Type B pancreatic cell (in vitro differentiated cells): ENCODE measurements at regions not wholly inside any gene's neighbourhood (a gene's known extent, or its start where the extent isn't known, plus 50 kb on each side); places are given as distances from the start of the nearest gene placed in this dataset.

Experiments
- DNase-seq: peaks from one replicate; pipeline ENCODE4 v3.0.0; 2021; ENCODE audit warnings: mixed read lengths; ENCODE audit not compliant: unreplicated experiment; ENCODE audit errors: extremely low spot score
- H3K27ac Mint-ChIP-seq: 2 replicates; pipeline ENCODE4 v1.8.0; 2021; ENCODE audit warnings: mild to moderate bottlenecking, mixed read lengths
- H3K27me3 Mint-ChIP-seq: 2 replicates; pipeline ENCODE4 v1.8.0; 2021; ENCODE audit warnings: mixed read lengths
- H3K36me3 Mint-ChIP-seq: 2 replicates; pipeline ENCODE4 v1.8.0; 2021; ENCODE audit warnings: mixed read lengths
- H3K4me1 Mint-ChIP-seq: one replicate; pipeline ENCODE4 v1.8.0; 2021; ENCODE audit warnings: mixed read lengths; ENCODE audit not compliant: unreplicated experiment
- H3K4me3 Mint-ChIP-seq: 2 replicates; pipeline ENCODE4 v1.8.0; 2021; ENCODE audit warnings: mild to moderate bottlenecking, mixed read lengths
- H3K9me3 Mint-ChIP-seq: 2 replicates; pipeline ENCODE4 v1.8.0; 2021; ENCODE audit warnings: mixed read lengths
- TF ChIP-seq, protein P1 (sequence below): fragments of 200-600 bp; sonication (generic); conservative IDR thresholded peaks from 2 replicates; pipeline ENCODE4 v1.5.0; 2021; ENCODE audit warnings: antibody characterized with exemption, mild to moderate bottlenecking

DNA sequence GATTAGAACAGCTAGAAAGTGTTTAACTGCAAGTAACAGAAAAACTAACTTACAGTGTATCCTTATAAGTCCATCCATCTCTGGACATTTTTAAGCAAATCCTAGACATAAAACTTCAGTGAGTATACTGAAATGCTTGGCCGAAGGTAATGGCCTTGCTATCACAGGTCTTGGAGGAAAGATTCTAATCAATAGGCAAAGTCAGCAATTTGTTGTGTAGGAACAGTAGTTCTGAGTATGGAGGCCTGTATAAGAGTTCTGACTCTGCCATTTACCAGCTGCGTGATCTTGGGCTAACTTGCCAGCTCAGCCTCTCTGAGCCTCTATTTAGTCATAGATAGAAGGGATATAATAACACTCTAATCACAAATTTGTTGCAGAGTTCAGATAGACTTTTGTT is 328.1 kb downstream of the IL20RB start:
- H3K4me3 Mint-ChIP-seq = no peak overlapping the region
- H3K4me1 Mint-ChIP-seq = no peaks in the 10 kb centered on the region
- H3K9me3 Mint-ChIP-seq = no peaks in the 10 kb centered on the region
- no peak for DNase-seq
- TF ChIP-seq, protein P1, sequence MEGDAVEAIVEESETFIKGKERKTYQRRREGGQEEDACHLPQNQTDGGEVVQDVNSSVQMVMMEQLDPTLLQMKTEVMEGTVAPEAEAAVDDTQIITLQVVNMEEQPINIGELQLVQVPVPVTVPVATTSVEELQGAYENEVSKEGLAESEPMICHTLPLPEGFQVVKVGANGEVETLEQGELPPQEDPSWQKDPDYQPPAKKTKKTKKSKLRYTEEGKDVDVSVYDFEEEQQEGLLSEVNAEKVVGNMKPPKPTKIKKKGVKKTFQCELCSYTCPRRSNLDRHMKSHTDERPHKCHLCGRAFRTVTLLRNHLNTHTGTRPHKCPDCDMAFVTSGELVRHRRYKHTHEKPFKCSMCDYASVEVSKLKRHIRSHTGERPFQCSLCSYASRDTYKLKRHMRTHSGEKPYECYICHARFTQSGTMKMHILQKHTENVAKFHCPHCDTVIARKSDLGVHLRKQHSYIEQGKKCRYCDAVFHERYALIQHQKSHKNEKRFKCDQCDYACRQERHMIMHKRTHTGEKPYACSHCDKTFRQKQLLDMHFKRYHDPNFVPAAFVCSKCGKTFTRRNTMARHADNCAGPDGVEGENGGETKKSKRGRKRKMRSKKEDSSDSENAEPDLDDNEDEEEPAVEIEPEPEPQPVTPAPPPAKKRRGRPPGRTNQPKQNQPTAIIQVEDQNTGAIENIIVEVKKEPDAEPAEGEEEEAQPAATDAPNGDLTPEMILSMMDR = no peak
- no peak overlapping the region for H3K27ac Mint-ChIP-seq
- H3K36me3 Mint-ChIP-seq = no peaks in the 10 kb centered on the region
- peaks cover 18% of the 10 kb centered on the region for H3K27me3 Mint-ChIP-seq

DNA sequence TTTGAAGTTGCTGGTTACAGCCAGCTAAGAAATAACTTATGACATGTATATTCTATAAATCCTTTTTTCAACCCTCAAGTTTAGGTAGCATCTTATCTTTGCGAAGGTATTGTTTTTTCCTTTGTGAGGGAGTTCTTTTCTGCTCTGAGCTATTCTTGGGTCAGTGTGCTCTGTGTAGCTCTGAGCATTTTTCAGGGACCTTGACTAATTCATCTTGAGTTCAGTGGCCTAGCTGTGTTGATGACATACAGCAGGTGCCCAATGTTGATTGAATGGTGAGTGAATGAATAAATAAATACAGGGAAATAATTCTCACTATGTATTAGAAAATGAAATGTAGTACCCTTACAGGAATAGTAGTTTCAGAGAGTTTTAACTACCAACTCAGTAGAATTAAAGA is 335.3 kb downstream of the IL20RB start:
- H3K27me3 Mint-ChIP-seq = peaks cover 5% of the 10 kb centered on the region
- H3K36me3 Mint-ChIP-seq = no peaks in the 10 kb centered on the region
- TF ChIP-seq, protein P1 = no peak
- no peaks in the 10 kb centered on the region for H3K4me1 Mint-ChIP-seq
- no peaks in the 10 kb centered on the region for H3K9me3 Mint-ChIP-seq
- DNase-seq = no peak
- no peak overlapping the region for H3K4me3 Mint-ChIP-seq
- no peak overlapping the region for H3K27ac Mint-ChIP-seq

DNA sequence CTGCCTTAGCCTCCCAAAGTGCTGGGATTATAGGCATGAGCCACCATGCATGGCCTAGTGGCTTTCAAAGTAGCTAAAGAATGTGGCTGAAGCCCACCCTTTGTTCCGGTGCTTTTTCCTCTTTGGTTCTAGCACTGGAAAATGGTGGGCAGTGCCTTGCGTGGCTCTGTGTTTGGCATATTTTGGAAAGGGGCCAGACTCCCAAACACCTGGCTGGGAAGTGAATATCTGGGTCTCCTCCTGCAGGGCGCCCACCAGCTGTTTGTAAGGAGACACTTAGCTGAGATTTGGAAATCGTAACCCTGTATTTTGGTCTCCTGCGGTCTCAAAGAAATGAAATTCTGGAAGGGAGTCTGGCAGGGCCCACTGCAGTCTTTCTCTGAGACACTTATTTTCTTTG is 336.4 kb downstream of the IL20RB start:
- Mint-ChIP-seq H3K4me1 (no peaks in the 10 kb centered on the region), H3K4me3 (no peak overlapping the region), H3K27ac (no peak overlapping the region), H3K9me3 (no peaks in the 10 kb centered on the region), H3K27me3 (peaks cover 5% of the 10 kb centered on the region), H3K36me3 (no peaks in the 10 kb centered on the region)
- TF ChIP-seq, protein P1 = no peak
- no peak for DNase-seq

DNA sequence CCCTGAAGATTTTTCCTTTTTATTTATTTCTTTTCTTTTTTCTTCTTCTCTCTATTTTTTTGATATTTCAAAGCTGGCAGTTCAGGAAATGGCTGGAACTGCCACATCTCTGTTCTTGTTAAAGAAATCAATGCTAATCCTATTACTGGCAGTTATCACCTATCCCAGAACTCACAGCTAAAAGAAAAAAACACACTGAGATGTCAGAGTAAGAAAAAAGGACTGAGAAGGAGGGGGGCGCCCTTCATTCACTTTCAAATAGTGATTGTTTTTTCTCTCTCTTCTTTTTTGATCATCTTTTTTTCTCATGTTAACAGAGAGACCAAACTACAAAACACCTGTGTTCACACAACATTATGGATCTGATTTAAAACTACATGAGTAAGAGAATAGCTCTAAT is 337.1 kb downstream of the IL20RB start:
- no peaks in the 10 kb centered on the region for H3K9me3 Mint-ChIP-seq
- H3K36me3 Mint-ChIP-seq = no peaks in the 10 kb centered on the region
- peaks cover 5% of the 10 kb centered on the region for H3K27me3 Mint-ChIP-seq
- no peak overlapping the region for H3K27ac Mint-ChIP-seq
- TF ChIP-seq, protein P1 = no peak
- no peak for DNase-seq
- no peak overlapping the region for H3K4me3 Mint-ChIP-seq
- no peaks in the 10 kb centered on the region for H3K4me1 Mint-ChIP-seq

DNA sequence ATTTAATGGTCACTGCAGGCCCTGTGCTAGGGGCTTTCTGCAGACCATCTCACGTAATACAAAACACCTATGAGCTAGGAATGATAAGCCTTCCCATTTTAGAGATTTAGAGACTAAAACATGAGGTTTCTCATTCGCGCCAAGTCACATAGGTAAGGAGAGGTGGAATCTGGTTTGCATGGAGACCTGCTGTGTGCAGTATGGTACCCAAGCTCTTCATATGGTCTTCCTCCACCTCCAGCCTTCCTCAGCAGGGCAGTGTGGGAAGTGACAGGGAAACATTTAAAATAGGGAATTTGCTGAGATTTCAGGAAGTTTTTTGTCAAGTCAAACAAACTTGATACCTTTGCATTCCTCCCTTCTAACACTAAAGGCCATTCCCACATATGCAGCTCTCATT is 337.6 kb downstream of the IL20RB start:
- Mint-ChIP-seq H3K4me1 (no peaks in the 10 kb centered on the region), H3K27me3 (peaks cover 5% of the 10 kb centered on the region), H3K4me3 (no peak overlapping the region), H3K36me3 (no peaks in the 10 kb centered on the region), H3K9me3 (no peaks in the 10 kb centered on the region), H3K27ac (no peak overlapping the region)
- TF ChIP-seq, protein P1 = no peak
- DNase-seq = no peak

DNA sequence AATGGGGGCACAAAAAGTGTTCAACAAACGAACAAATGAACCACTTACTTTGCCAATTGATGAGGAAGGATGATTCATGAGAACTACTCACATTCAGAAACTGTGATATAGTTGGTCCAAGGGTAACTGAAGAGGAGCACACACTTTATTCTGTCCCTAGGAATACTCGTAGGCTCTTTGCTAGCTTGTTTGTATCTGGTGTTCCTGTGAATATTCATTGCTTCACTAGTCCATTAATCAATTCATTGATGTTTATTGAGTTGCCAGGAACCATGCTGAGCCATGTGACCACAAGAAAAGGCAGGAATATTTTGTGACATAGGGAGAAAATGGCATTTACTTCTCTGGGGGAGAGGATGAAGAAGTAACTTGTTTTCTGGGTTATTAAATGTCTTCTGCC is 338.3 kb downstream of the IL20RB start:
- Mint-ChIP-seq H3K27me3 (peaks cover 5% of the 10 kb centered on the region), H3K4me3 (no peak overlapping the region), H3K4me1 (no peaks in the 10 kb centered on the region), H3K36me3 (no peaks in the 10 kb centered on the region), H3K27ac (no peak overlapping the region), H3K9me3 (no peaks in the 10 kb centered on the region)
- TF ChIP-seq, protein P1 = no peak
- DNase-seq = no peak
